HG03354 (cell line): ENCODE measurements at regions not wholly inside any gene's neighbourhood (a gene's known extent, or its start where the extent isn't known, plus 50 kb on each side); places are given as distances from the start of the nearest gene placed in this dataset.
"Not testable (repeated sequence)": the region's sequence is repeated elsewhere in the genome, so short reads cannot be mapped to it uniquely, and the experiment has no call there.

Source experiments
- ATAC-seq: cut with Tn5 transposase; IDR thresholded peaks from one replicate; pipeline ENCODE4 v1.9.1; 2021; ENCODE audit warnings: mild to moderate bottlenecking; ENCODE audit not compliant: unreplicated experiment, poor library complexity, severe bottlenecking

- ATAC-seq: no peak
Observed at GRCh38 chr9:2419347-2419746, 202.2 kb upstream of the VLDLR start.

GRCh38 chr9:2420543-2420942, 201.0 kb upstream of the VLDLR start:
- ATAC-seq: no peak

GRCh38 chr9:2424619-2425033, 197.0 kb upstream of the VLDLR start:
- ATAC-seq: no peak

DNA sequence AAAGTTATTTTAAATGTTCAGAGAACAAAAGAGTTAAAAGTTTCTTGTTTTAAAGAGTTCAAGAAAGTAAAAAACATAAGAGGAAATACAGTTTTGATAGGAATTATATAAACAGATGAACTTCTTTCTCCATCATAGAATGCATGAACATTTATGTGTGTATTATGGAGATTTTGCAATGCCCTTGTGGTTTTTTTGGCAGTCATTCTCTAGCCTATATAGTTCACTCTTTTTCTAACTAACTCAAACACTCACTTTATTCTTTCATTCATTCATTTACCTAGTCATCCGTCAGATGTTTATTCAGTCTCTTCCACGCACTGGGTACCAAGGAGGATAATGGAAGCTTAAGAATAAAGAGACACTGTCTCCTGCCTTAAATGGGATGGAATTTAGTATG, 195.9 kb upstream of the VLDLR start:
- no peak for ATAC-seq

- no peak for ATAC-seq
Observed at GRCh38 chr9:2427120-2427891, 194.3 kb upstream of the VLDLR start.

DNA sequence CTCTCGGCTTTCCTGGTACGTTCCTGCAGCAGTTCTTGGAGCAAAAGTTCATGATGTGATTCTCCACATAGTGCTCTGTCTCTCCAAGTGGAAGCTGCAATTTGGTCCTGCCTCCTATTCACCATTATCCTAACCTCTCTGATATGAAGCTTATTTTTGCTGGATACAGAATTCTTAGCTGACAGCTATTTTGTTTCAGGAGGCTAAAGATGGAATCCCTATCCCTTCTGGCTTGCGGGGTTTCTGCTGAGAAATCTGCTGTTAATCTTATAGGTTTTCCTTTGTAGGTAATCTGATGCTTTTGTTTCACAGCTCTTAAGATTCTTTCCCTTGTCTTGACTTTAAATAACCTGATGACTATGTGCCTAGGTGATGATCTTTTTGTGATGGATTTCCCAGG, 181.6 kb upstream of the VLDLR start:
- ATAC-seq: no peak

DNA sequence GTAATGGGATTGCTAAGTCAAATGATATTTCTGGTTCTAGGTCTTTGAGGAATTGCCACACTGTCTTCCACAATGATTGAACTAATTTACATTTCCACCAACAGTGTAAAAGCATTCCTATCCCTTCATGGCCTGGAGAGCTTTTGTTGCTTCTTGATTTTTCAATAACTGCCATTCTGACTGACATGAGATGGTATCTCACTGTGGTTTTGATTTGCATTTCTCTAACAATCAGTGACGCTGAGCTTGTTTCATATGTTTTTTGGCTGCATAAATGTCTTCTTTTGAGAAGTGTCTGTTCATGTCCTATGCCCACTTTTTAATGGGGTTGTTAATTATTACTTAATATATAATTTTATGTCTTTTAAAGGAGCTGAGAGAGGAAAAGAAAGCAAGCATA, 177.7 kb upstream of the VLDLR start:
- not testable (repeated sequence) for ATAC-seq

GRCh38 chr9:2448193-2448738, 173.3 kb upstream of the VLDLR start:
- no peak for ATAC-seq

- no peak for ATAC-seq
Observed at GRCh38 chr9:2453106-2453505, 168.5 kb upstream of the VLDLR start.

- no peak for ATAC-seq
Observed at GRCh38 chr9:2453701-2454100, 167.9 kb upstream of the VLDLR start.

GRCh38 chr9:2459756-2460155, 161.8 kb upstream of the VLDLR start:
- no peak for ATAC-seq

GRCh38 chr9:2461892-2462291, 159.7 kb upstream of the VLDLR start:
- no peak for ATAC-seq

GRCh38 chr9:2464624-2465023, 157.0 kb upstream of the VLDLR start:
- ATAC-seq: no peak

GRCh38 chr9:2465516-2465915, 156.1 kb upstream of the VLDLR start:
- no peak for ATAC-seq

GRCh38 chr9:2465921-2466460, 155.6 kb upstream of the VLDLR start:
- ATAC-seq: peak; percentile 99

- ATAC-seq: no peak
Observed at GRCh38 chr9:2466703-2467102, 154.9 kb upstream of the VLDLR start.

DNA sequence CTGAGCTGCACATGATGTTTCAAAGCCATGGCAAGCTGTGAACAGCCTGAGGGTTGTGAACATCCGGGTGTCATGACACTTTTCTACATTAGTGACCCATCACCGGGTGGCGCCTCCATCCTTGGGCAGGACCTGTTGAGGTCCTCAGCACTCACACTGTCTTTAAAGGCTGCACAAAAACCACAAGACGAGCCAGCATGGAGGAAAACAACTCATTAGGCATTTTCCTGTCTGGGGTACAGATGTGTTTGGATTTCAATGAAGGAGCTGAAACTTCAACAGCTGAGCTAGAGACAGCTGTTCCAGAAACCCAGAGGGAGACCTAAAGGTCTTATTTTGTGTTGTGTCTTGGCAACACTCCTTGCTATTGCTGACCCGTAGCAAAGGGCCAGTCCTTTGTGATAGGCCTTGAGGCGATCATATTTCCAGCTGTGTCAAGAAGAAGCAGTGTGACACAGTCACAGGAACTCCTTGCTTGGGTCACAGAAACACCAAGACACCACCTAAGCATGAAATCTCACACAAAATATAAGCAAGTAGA, 151.8 kb upstream of the VLDLR start:
- no peak for ATAC-seq

GRCh38 chr9:2473681-2474080, 147.9 kb upstream of the VLDLR start:
- ATAC-seq: no peak

DNA sequence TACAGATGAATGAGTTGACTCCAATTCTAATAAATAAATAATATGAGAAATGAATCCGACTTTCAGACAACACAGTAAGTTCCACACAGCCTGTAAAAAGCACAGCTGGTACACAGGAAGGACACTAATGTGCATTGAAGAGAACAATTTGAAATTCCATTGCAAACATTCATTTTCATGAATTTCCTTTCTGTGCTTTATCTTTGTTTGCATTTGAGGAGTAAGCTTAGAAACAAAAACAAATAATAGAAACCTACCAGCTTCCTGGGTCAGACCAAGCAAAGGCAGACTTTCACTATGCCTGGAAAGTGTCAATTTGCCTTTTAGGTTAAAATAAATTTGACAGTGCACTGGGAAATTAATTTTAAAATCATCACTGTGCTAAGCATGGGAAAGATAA, 143.8 kb upstream of the VLDLR start:
- ATAC-seq: no peak

- ATAC-seq: no peak
Observed at GRCh38 chr9:2478421-2478820, 143.2 kb upstream of the VLDLR start.

GRCh38 chr9:2479056-2479565, 142.5 kb upstream of the VLDLR start:
- no peak for ATAC-seq
